ENCODE measurements at regions not wholly inside any gene's neighbourhood (a gene's known extent, or its start where the extent isn't known, plus 50 kb on each side); places are given as distances from the start of the nearest gene placed in this dataset.
"Not testable (repeated sequence)": the region's sequence is repeated elsewhere in the genome, so short reads cannot be mapped to it uniquely, and the experiment has no call there.

DNA sequence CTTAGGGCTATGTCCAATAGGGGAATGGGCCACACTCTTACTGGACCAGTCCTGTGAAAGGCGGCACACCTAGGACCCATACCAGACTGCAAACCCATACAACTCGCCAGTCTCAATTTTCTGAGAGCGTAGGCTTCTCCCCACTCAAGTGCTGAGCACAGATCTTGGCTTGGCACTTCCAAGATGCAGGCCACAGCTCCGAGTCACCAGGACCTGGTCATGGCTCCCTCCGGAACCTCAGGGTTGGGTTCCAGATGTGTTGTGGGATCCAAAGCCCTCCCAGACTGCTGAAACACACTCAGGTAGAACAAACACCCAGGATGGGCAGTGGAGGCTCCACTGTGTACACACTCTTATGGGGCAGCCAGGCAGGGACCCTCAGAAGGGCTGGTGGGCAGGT is 103.3 kb downstream of the TMEM144 start:
- DNase-seq (ENCODE audit: low read depth): peak; percentile 39

- DNase-seq (ENCODE audit: low read depth): peak; percentile 98
Measured at GRCh38 chr4:158314756-158315487, 104.6 kb downstream of the TMEM144 start.

DNA sequence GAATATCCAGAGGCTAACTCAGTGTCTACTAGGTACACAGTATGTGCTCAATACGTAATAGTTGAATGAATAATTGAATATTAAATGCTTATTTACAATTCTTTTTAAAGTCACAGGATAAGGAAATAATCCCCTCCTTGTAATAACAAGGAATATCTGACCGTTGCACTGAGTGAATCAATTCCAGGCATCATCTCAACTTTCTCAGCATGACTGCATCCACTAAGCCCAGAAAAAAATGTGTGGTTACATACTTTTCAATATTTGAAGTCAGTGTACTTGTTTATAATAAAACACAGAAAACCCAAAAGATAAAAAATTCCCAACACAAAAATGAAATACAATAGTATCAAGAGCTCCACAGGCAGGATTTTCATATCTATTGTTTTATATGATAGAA is 105.4 kb downstream of the TMEM144 start:
- DNase-seq (ENCODE audit: low read depth): peak; percentile 86

- peak; percentile 20 for DNase-seq (ENCODE audit: low read depth)
Measured at GRCh38 chr4:158316264-158316663, 106.0 kb downstream of the TMEM144 start.

- DNase-seq (ENCODE audit: low read depth): no peak
Measured at GRCh38 chr4:158319880-158320279, 109.6 kb downstream of the TMEM144 start.

DNA sequence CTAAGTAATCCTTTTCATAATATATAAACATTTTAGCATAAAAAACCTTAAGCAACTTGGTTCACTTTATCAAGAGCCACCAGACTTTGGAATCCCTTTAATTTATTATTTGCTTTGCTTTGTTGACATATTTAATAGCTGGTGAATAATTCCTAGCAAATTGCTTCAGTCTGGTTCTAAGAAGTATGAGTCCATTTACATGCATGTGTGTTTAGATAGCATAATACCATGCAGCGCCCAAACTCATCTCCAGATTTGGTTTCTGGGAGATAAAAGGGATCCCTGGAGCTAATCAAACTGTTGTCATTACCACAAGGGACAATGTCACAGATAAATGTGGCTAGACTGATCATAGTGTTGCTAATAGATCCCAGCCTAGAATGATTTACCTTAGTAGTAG is 111.8 kb downstream of the TMEM144 start:
- peak; percentile 64 for DNase-seq (ENCODE audit: low read depth)

DNA sequence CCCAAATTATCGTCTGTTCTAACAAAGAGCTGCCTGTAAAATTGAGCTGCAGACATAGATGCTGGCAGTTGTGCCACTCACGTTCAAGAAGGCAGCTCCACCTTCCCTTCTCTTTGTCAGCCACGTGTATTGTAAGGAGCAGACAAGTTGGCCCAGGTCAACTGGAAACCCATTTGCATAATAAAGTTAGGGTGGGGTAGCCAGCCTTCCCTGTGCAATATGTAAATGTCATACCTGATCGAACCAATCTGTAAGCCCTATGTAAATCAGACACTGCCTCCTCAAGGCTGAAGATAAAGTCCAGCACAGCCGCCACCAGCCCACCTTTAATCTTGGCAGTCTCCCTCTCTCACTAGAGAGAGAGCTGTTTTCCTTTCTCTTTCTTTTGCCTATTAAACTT is 117.2 kb downstream of the TMEM144 start:
- no peak for DNase-seq (ENCODE audit: low read depth)

- no peak for DNase-seq (ENCODE audit: low read depth)
Measured at GRCh38 chr4:158331863-158332262, 121.6 kb downstream of the TMEM144 start.

GRCh38 chr4:158333820-158334219 is 123.5 kb downstream of the TMEM144 start:
- no peak for DNase-seq (ENCODE audit: low read depth)

DNA sequence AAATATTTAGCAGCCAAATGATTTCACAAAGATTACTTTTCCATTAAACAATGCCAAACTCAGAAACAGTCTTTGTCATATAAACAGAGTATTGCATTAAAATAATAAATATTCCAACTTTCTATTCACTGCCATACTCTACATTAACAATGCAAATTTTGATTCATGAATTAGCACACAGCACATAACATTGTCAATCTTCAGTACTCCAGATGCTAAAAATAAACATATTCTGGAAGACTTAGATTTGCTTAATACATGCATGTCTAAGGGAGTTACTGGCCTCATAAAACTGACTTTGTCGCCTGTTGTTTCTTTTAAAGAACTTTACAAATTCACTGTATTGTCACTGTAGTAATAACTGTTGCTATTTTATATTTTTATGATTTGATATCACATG is 131.6 kb downstream of the TMEM144 start:
- no peak for DNase-seq (ENCODE audit: low read depth)

DNA sequence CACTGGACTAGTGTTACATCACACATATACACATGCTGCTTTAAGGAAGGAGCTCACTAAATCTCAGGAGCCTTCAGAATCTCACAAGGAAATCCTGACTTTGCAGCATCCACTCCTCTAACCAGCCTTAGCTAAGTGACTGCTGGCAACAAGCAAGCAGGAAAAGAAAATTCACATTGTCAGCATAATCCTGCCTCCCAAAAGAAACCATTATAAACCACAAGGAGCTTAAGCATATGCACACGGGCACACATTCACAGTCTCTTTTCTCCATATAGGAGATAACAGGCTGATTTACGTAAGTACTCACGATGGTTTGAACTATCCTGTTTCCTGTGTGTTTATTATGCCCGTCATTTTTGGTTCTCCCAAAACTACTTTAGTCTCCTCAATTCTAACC is 136.3 kb downstream of the TMEM144 start:
- no peak for DNase-seq (ENCODE audit: low read depth)

GRCh38 chr4:158347556-158347955 is 137.3 kb downstream of the TMEM144 start:
- peak; percentile 44 for DNase-seq (ENCODE audit: low read depth)

DNA sequence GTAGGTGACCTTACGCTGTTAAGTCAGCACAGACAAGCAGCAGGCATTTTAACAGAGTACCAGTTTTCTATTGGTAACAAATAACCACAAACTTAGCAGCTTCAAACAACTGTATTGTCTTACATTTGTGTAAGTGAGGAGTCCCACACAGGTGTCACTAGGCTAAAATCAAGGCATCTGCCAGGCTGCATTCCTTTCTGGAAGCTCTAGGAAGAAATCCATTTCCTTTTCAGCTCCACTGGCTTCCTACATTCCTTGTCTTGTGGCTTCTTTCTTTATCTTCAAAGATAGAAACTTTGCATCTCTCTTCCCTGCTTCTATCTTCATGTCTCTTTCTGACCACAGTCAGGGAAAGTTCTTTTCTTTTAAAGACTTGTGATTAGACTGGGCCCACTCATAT is 139.9 kb downstream of the TMEM144 start:
- DNase-seq (ENCODE audit: low read depth): peak; percentile 3

GRCh38 chr4:158353541-158354304 is 143.4 kb downstream of the TMEM144 start:
- no peak for DNase-seq (ENCODE audit: low read depth)

GRCh38 chr4:158356301-158356700 is 146.0 kb downstream of the TMEM144 start:
- DNase-seq (ENCODE audit: low read depth): no peak

- DNase-seq (ENCODE audit: low read depth): not testable (repeated sequence)
Measured at GRCh38 chr4:158367932-158368441, 153.7 kb upstream of the RXFP1 start.

- peak; percentile 68 for DNase-seq (ENCODE audit: low read depth)
Measured at GRCh38 chr4:158371158-158371557, 150.5 kb upstream of the RXFP1 start.

- DNase-seq (ENCODE audit: low read depth): no peak
Measured at GRCh38 chr4:158374318-158374717, 147.4 kb upstream of the RXFP1 start.

DNA sequence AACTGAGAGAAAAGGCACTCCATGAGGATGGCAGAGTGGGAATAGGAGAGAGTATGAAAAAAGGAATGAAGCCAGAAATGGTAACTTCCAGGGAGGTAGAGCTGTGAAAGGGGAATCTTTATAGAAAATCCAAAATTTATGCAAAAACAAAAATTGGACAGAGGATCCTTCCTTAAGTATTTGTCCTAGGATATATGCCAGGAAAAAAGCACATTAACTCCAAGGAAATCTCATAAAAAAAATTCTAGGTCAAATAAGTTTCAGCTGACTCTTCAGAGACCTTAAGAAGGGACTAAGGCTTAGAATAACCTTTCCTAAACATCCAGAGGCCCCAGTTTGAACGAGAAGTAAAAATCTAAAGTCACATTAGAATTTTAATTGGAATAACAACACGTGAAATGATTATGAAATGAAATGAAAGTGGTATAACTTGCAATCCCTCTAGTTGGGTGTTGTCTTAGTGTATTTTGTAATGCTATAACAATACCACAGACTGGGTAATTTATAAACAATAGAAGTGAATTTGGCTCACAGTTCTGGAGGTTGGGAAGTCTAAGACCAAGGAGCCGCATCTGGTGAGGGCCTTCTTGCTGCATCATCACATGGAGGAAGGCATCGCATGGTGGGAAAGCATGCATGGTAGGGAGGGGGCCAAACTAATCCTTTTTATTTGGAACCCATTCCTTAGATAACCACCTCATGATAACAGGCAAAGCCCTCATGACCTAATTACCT is 145.4 kb upstream of the RXFP1 start:
- peak; percentile 36 for DNase-seq (ENCODE audit: low read depth)

GRCh38 chr4:158384414-158384813 is 137.3 kb upstream of the RXFP1 start:
- no peak for DNase-seq (ENCODE audit: low read depth)

- DNase-seq (ENCODE audit: low read depth): no peak
Measured at GRCh38 chr4:158395343-158395742, 126.3 kb upstream of the RXFP1 start.

DNA sequence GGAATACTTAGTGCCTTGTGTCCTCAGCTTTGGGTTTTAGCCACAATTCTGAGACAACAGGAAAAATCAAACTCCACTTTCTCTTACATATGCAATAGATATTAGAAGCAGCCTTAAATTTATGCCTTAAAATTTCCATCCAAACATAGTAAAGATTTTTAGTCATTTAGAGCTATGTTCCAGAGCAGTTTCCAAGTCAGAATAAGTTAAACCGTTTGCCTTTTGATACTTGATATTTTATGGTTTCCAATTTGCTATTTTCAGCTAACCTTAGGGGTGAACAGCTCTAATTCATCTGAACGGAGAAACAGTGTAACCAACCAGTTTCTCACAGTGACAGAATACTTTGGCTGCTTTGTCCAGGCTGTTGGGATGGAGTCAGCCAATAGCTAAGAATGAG is 125.8 kb upstream of the RXFP1 start:
- no peak for DNase-seq (ENCODE audit: low read depth)

DNA sequence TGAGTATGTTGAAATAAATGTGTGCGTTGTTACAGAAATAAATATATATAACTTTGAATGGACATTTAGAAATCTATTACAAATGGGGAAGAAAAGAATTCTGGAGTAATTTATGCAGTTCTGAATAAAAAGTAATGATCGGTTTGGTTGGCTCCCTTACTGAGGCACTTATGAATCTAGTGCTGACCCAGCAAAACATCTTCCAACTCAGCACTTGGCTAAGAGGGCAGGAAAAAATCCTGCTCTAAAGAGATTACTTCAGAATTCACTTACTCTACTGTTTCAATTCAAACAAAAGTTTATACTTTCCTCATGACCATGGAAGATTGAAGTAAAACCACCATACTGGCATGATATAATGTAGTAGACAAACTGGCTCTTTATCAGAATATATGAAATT is 123.9 kb upstream of the RXFP1 start:
- DNase-seq (ENCODE audit: low read depth): no peak

Measured in EH (cell line).